GM23338 (cell line): ENCODE measurements at regions not wholly inside any gene's neighbourhood (a gene's known extent, or its start where the extent isn't known, plus 50 kb on each side); places are given as distances from the start of the nearest gene placed in this dataset.

Source experiments
- ATAC-seq: fragments of 200-7000 bp; cut with Tn5 transposase; 3 replicates; pipeline ENCODE4 v1.9.1; 2020
- DNase-seq: peaks from one replicate; pipeline ENCODE4 v3.0.0-alpha.2; 2015; ENCODE audit warnings: low spot score
- H2AFZ ChIP-seq: fragments of 200-600 bp; sonication (generic); 2 replicates; pipeline ENCODE4 v1.8.0; 2016; ENCODE audit warnings: antibody characterized with exemption, mild to moderate bottlenecking, moderate library complexity
- H3F3A ChIP-seq: fragments of 200-600 bp; sonication (generic); replicated peaks from 2 replicates; pipeline ENCODE4 v1.8.0; 2017; ENCODE audit warnings: antibody characterized with exemption, mixed run types, low read depth
- H3K27ac ChIP-seq: fragments of 200-600 bp; sonication (generic); 2 replicates; pipeline ENCODE4 v1.6.1; 2016; ENCODE audit warnings: low read depth
- H3K27me3 ChIP-seq: fragments of 200-600 bp; sonication (generic); 2 replicates; pipeline ENCODE4 v1.8.0; 2016; ENCODE audit warnings: mild to moderate bottlenecking, mixed run types, moderate library complexity; ENCODE audit not compliant: insufficient read depth
- H3K36me3 ChIP-seq: fragments of 200-600 bp; sonication (generic); 2 replicates; pipeline ENCODE4 v1.8.0; 2016; ENCODE audit warnings: mild to moderate bottlenecking; ENCODE audit not compliant: insufficient read depth
- H3K4me1 ChIP-seq: fragments of 200-600 bp; sonication (generic); 2 replicates; pipeline ENCODE4 v1.8.0; 2016; ENCODE audit warnings: mild to moderate bottlenecking, moderate library complexity; ENCODE audit not compliant: insufficient read depth
- H3K4me2 ChIP-seq: fragments of 200-600 bp; sonication (generic); 2 replicates; pipeline ENCODE4 v1.7.1; 2017; ENCODE audit warnings: mixed run types
- H3K4me3 ChIP-seq: fragments of 200-600 bp; sonication (generic); 2 replicates; pipeline ENCODE4 v1.6.1; 2016; ENCODE audit warnings: mixed run types
- H3K79me2 ChIP-seq: fragments of 200-600 bp; sonication (generic); replicated peaks from 2 replicates; pipeline ENCODE4 v1.8.0; 2017; ENCODE audit warnings: mild to moderate bottlenecking; ENCODE audit not compliant: insufficient read depth
- H3K9me2 ChIP-seq: fragments of 200-600 bp; sonication (generic); 2 replicates; pipeline ENCODE4 v1.8.0; 2017; ENCODE audit not compliant: insufficient read depth
- H4K20me1 ChIP-seq: fragments of 200-600 bp; sonication (generic); replicated peaks from 2 replicates; pipeline ENCODE4 v1.8.0; 2017; ENCODE audit warnings: mild to moderate bottlenecking; ENCODE audit not compliant: insufficient read depth
- H3K27ac Mint-ChIP-seq: 2 replicates; pipeline ENCODE4 v1.8.0; 2020; ENCODE audit warnings: inconsistent platforms, mild to moderate bottlenecking, moderate library complexity, mixed read lengths
- H3K27me3 Mint-ChIP-seq: 3 replicates; pipeline ENCODE4 v1.8.0; 2022; ENCODE audit warnings: low read depth, mild to moderate bottlenecking, moderate library complexity, mixed read lengths, inconsistent platforms; ENCODE audit not compliant: insufficient read depth, poor library complexity
- H3K36me3 Mint-ChIP-seq: 3 replicates; pipeline ENCODE4 v1.8.0; 2021; ENCODE audit warnings: low read depth, mild to moderate bottlenecking, inconsistent platforms, moderate library complexity, mixed read lengths
- H3K4me1 Mint-ChIP-seq: 3 replicates; pipeline ENCODE4 v1.8.0; 2020; ENCODE audit warnings: mild to moderate bottlenecking, inconsistent platforms, mixed read lengths
- H3K4me3 Mint-ChIP-seq: 3 replicates; pipeline ENCODE4 v1.8.0; 2021; ENCODE audit warnings: moderate library complexity, mild to moderate bottlenecking, inconsistent platforms, mixed read lengths
- H3K9me3 Mint-ChIP-seq: 3 replicates; pipeline ENCODE4 v1.8.0; 2020; ENCODE audit warnings: moderate library complexity, mild to moderate bottlenecking, inconsistent platforms, mixed read lengths
- CREB1 ChIP-seq: fragments of 250-450 bp; sonication (Bioruptor Pico); IDR thresholded peaks from 2 replicates; pipeline ENCODE4 v1.5.0; 2020; ENCODE audit warnings: low read depth, mild to moderate bottlenecking, moderate library complexity
- JUNB ChIP-seq: IDR thresholded peaks from one replicate; pipeline ENCODE4 v1.6.1; 2016; ENCODE audit warnings: antibody characterized with exemption; ENCODE audit not compliant: unreplicated experiment
- NANOG ChIP-seq: IDR thresholded peaks from 2 replicates; pipeline ENCODE4 v1.6.1; 2016; ENCODE audit warnings: antibody characterized with exemption, borderline replicate concordance
- STAT1 ChIP-seq: IDR thresholded peaks from one replicate; pipeline ENCODE4 v1.6.1; 2016; ENCODE audit warnings: antibody characterized with exemption; ENCODE audit not compliant: unreplicated experiment
- ZNF331 ChIP-seq: fragments of 250-450 bp; sonication (Bioruptor Pico); IDR thresholded peaks from 2 replicates; pipeline ENCODE4 v1.5.0; 2020; ENCODE audit warnings: low read depth, mild to moderate bottlenecking, moderate library complexity
- TF ChIP-seq, protein P1 (sequence below), 2 experiments: fragments of 200-600 bp in 1 of 2; sonication (generic) in 1 of 2; conservative IDR thresholded peaks; 2 replicates each; pipeline versions ENCODE4 v1.5.1 to v1.6.1; 2016 to 2017; ENCODE audit warnings: antibody characterized with exemption in 2 of 2, low read depth in 2 of 2, mild to moderate bottlenecking in 2 of 2, moderate library complexity in 1 of 2
- TF ChIP-seq, protein P2 (sequence below): IDR thresholded peaks from one replicate; pipeline ENCODE4 v1.6.1; 2018; ENCODE audit warnings: antibody characterized with exemption; ENCODE audit not compliant: unreplicated experiment
- TF ChIP-seq, protein P3 (sequence below): fragments of 250-450 bp; sonication (Bioruptor Pico); IDR thresholded peaks from 2 replicates; pipeline ENCODE4 v1.5.0; 2020; ENCODE audit warnings: mild to moderate bottlenecking, moderate library complexity

DNA sequence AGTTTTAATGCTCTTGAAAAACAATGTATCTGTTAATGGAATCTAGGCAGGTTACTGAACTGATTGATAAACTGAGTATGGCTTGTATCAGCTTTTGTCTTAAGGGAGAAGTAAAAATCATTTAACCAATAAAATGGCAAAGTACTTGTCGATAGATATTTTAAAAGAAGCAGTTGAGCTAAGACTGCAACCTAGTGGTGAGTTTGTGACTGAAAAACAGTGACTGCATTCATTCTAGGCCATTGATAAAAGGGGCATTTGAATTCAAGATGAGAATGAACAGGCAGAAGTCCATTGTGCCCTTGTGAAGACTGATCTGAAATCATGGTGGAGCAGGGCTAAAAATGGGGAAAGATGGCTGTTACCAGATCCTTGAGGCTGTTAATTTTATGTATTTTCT lies 59.4 kb upstream of the MSTN start:
- ATAC-seq: peak; percentile 25
- Histone ChIP-seq H3K9me2 (no peaks in the 10 kb centered on the region), H3K27ac (no peak overlapping the region), H3K27me3 (no peaks in the 10 kb centered on the region), H4K20me1 (no peaks in the 10 kb centered on the region), H3F3A (no peaks in the 10 kb centered on the region), H2AFZ (no peak overlapping the region), H3K4me3 (no peak overlapping the region), H3K4me2 (no peak overlapping the region), H3K79me2 (no peaks in the 10 kb centered on the region), H3K36me3 (no peaks in the 10 kb centered on the region), H3K4me1 (peaks cover 14% of the 10 kb centered on the region)
- Mint-ChIP-seq H3K27ac (no peak overlapping the region), H3K27me3 (peaks cover 4% of the 10 kb centered on the region), H3K4me3 (no peak overlapping the region), H3K9me3 (no peaks in the 10 kb centered on the region), H3K4me1 (peaks cover 22% of the 10 kb centered on the region), H3K36me3 (no peaks in the 10 kb centered on the region)
- peak; percentile 78 for DNase-seq
- no peak for TF ChIP-seq ZNF331
- TF ChIP-seq, protein P1, sequence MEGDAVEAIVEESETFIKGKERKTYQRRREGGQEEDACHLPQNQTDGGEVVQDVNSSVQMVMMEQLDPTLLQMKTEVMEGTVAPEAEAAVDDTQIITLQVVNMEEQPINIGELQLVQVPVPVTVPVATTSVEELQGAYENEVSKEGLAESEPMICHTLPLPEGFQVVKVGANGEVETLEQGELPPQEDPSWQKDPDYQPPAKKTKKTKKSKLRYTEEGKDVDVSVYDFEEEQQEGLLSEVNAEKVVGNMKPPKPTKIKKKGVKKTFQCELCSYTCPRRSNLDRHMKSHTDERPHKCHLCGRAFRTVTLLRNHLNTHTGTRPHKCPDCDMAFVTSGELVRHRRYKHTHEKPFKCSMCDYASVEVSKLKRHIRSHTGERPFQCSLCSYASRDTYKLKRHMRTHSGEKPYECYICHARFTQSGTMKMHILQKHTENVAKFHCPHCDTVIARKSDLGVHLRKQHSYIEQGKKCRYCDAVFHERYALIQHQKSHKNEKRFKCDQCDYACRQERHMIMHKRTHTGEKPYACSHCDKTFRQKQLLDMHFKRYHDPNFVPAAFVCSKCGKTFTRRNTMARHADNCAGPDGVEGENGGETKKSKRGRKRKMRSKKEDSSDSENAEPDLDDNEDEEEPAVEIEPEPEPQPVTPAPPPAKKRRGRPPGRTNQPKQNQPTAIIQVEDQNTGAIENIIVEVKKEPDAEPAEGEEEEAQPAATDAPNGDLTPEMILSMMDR (conservative IDR thresholded peaks at IDR 0.05; ENCODE audit: low read depth in 2 of 2): peak; percentile 62 to 70

DNA sequence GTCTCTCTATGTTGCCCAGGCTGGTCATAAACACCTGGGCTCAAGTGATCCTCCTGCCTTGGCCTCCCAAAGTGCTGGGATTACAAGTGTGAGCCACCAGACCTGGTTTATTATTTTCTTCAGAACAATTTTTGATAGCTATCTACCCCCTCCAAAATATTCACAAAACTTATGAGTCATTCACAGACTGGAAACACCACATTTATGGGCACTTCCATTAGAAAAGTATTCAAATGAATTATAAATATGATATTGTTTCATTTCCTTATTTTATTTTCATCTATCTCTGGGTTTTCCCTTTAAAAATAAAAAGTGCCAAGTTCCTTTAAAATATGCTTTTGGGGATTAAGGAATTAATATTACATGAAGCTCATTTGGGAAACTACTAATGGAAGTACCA lies 58.8 kb upstream of the MSTN start:
- H3K36me3 ChIP-seq: no peaks in the 10 kb centered on the region
- H2AFZ ChIP-seq: no peak overlapping the region
- ATAC-seq (no peak), DNase-seq (no peak)
- H3K79me2 ChIP-seq: no peaks in the 10 kb centered on the region
- Mint-ChIP-seq H3K4me1 (peaks cover 22% of the 10 kb centered on the region), H3K4me3 (no peak overlapping the region), H3K27ac (no peak overlapping the region), H3K9me3 (no peaks in the 10 kb centered on the region), H3K36me3 (no peaks in the 10 kb centered on the region), H3K27me3 (peaks cover 4% of the 10 kb centered on the region)
- H3K27ac ChIP-seq: no peak overlapping the region
- H3K4me3 ChIP-seq: no peak overlapping the region
- H3K9me2 ChIP-seq: no peaks in the 10 kb centered on the region; the same call in 1 of the 2 replicates
- H3K27me3 ChIP-seq: no peaks in the 10 kb centered on the region
- no peaks in the 10 kb centered on the region for H4K20me1 ChIP-seq
- peaks cover 14% of the 10 kb centered on the region for H3K4me1 ChIP-seq
- H3F3A ChIP-seq: no peaks in the 10 kb centered on the region
- H3K4me2 ChIP-seq: no peak overlapping the region
- TF ChIP-seq JUNB: no peak
- TF ChIP-seq, protein P1 (conservative IDR thresholded peaks at IDR 0.05; ENCODE audit: low read depth in 2 of 2): no peak
- TF ChIP-seq STAT1: no peak
- TF ChIP-seq, protein P2, sequence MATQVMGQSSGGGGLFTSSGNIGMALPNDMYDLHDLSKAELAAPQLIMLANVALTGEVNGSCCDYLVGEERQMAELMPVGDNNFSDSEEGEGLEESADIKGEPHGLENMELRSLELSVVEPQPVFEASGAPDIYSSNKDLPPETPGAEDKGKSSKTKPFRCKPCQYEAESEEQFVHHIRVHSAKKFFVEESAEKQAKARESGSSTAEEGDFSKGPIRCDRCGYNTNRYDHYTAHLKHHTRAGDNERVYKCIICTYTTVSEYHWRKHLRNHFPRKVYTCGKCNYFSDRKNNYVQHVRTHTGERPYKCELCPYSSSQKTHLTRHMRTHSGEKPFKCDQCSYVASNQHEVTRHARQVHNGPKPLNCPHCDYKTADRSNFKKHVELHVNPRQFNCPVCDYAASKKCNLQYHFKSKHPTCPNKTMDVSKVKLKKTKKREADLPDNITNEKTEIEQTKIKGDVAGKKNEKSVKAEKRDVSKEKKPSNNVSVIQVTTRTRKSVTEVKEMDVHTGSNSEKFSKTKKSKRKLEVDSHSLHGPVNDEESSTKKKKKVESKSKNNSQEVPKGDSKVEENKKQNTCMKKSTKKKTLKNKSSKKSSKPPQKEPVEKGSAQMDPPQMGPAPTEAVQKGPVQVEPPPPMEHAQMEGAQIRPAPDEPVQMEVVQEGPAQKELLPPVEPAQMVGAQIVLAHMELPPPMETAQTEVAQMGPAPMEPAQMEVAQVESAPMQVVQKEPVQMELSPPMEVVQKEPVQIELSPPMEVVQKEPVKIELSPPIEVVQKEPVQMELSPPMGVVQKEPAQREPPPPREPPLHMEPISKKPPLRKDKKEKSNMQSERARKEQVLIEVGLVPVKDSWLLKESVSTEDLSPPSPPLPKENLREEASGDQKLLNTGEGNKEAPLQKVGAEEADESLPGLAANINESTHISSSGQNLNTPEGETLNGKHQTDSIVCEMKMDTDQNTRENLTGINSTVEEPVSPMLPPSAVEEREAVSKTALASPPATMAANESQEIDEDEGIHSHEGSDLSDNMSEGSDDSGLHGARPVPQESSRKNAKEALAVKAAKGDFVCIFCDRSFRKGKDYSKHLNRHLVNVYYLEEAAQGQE: no peak
- TF ChIP-seq NANOG: no peak
- TF ChIP-seq ZNF331: no peak
- TF ChIP-seq, protein P3, sequence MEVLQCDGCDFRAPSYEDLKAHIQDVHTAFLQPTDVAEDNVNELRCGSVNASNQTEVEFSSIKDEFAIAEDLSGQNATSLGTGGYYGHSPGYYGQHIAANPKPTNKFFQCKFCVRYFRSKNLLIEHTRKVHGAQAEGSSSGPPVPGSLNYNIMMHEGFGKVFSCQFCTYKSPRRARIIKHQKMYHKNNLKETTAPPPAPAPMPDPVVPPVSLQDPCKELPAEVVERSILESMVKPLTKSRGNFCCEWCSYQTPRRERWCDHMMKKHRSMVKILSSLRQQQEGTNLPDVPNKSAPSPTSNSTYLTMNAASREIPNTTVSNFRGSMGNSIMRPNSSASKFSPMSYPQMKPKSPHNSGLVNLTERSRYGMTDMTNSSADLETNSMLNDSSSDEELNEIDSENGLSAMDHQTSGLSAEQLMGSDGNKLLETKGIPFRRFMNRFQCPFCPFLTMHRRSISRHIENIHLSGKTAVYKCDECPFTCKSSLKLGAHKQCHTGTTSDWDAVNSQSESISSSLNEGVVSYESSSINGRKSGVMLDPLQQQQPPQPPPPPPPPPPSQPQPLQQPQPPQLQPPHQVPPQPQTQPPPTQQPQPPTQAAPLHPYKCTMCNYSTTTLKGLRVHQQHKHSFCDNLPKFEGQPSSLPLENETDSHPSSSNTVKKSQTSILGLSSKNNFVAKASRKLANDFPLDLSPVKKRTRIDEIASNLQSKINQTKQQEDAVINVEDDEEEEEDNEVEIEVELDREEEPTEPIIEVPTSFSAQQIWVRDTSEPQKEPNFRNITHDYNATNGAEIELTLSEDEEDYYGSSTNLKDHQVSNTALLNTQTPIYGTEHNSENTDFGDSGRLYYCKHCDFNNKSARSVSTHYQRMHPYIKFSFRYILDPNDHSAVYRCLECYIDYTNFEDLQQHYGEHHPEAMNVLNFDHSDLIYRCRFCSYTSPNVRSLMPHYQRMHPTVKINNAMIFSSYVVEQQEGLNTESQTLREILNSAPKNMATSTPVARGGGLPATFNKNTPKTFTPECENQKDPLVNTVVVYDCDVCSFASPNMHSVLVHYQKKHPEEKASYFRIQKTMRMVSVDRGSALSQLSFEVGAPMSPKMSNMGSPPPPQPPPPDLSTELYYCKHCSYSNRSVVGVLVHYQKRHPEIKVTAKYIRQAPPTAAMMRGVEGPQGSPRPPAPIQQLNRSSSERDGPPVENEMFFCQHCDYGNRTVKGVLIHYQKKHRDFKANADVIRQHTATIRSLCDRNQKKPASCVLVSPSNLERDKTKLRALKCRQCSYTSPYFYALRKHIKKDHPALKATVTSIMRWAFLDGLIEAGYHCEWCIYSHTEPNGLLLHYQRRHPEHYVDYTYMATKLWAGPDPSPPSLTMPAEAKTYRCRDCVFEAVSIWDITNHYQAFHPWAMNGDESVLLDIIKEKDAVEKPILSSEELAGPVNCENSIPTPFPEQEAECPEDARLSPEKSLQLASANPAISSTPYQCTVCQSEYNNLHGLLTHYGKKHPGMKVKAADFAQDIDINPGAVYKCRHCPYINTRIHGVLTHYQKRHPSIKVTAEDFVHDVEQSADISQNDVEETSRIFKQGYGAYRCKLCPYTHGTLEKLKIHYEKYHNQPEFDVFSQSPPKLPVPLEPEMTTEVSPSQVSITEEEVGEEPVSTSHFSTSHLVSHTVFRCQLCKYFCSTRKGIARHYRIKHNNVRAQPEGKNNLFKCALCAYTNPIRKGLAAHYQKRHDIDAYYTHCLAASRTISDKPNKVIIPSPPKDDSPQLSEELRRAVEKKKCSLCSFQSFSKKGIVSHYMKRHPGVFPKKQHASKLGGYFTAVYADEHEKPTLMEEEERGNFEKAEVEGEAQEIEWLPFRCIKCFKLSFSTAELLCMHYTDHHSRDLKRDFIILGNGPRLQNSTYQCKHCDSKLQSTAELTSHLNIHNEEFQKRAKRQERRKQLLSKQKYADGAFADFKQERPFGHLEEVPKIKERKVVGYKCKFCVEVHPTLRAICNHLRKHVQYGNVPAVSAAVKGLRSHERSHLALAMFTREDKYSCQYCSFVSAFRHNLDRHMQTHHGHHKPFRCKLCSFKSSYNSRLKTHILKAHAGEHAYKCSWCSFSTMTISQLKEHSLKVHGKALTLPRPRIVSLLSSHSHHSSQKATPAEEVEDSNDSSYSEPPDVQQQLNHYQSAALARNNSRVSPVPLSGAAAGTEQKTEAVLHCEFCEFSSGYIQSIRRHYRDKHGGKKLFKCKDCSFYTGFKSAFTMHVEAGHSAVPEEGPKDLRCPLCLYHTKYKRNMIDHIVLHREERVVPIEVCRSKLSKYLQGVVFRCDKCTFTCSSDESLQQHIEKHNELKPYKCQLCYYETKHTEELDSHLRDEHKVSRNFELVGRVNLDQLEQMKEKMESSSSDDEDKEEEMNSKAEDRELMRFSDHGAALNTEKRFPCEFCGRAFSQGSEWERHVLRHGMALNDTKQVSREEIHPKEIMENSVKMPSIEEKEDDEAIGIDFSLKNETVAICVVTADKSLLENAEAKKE: no peak
- TF ChIP-seq CREB1 (CRISPR knock-in tag): no peak
